KBM-7 (cell line): ENCODE measurements at regions not wholly inside any gene's neighbourhood (a gene's known extent, or its start where the extent isn't known, plus 50 kb on each side); places are given as distances from the start of the nearest gene placed in this dataset.

Experiments used
- DNase-seq: peaks from one replicate; pipeline ENCODE4 v3.0.0-alpha.2; 2015
- in situ Hi-C: fragments of 300-500 bp; cut with MboI; formaldehyde crosslinking; loops from 2 replicates; pipeline ENCODE4 v1.14.3; 2020; ENCODE audit warnings: low sequenced_read_pairs, low pct_unique_long_range_greater_than_20kb, mixed read lengths

GRCh38 chr3:66588340-66588847, 87.6 kb upstream of the LRIG1 start:
- in situ Hi-C loops = no loop called here
- DNase-seq = no peak

- in situ Hi-C loops = no loop called here
- DNase-seq = no peak
These were observed 91.4 kb upstream of the LRIG1 start for GRCh38 chr3:66592016-66592761.

- DNase-seq = no peak
- in situ Hi-C loops = no loop called here
These were observed 92.3 kb upstream of the LRIG1 start for GRCh38 chr3:66592927-66593625.

- in situ Hi-C loops = no loop called here
- no peak for DNase-seq
These were observed 93.2 kb upstream of the LRIG1 start for GRCh38 chr3:66593978-66594377.

GRCh38 chr3:66597308-66597863, 96.6 kb upstream of the LRIG1 start:
- in situ Hi-C loops = no loop called here

GRCh38 chr3:66598168-66598567, 97.3 kb upstream of the LRIG1 start:
- no peak for DNase-seq
- in situ Hi-C loops = no loop called here

More at GRCh38 chr3:66597308-66597863, 96.6 kb upstream of the LRIG1 start:
- no peak for DNase-seq

- no peak for DNase-seq
- in situ Hi-C loops = no loop called here
These were observed 101.4 kb upstream of the LRIG1 start for GRCh38 chr3:66602237-66602636.

- in situ Hi-C loops = no loop called here
- no peak for DNase-seq
These were observed 101.9 kb upstream of the LRIG1 start for GRCh38 chr3:66602691-66603090.

- peak; percentile 4 for DNase-seq
- in situ Hi-C loops = no loop called here
These were observed 102.4 kb upstream of the LRIG1 start for GRCh38 chr3:66603151-66603611.

GRCh38 chr3:66604481-66604880, 103.7 kb upstream of the LRIG1 start:
- DNase-seq = no peak
- in situ Hi-C loops = no loop called here

- in situ Hi-C loops = no loop called here
- DNase-seq = no peak
These were observed 105.3 kb upstream of the LRIG1 start for GRCh38 chr3:66606126-66606525.

GRCh38 chr3:66606868-66607267, 106.0 kb upstream of the LRIG1 start:
- no peak for DNase-seq
- in situ Hi-C loops = no loop called here

- no peak for DNase-seq
- in situ Hi-C loops = no loop called here
These were observed 109.1 kb upstream of the LRIG1 start for GRCh38 chr3:66609660-66610561.

- no peak for DNase-seq
- in situ Hi-C loops = no loop called here
These were observed 109.7 kb upstream of the LRIG1 start for GRCh38 chr3:66610562-66610909.

GRCh38 chr3:66615643-66616301, 115.0 kb upstream of the LRIG1 start:
- no peak for DNase-seq
- in situ Hi-C loops = no loop called here

- no peak for DNase-seq
- in situ Hi-C loops = no loop called here
These were observed 116.5 kb upstream of the LRIG1 start for GRCh38 chr3:66617351-66617750.

GRCh38 chr3:66618066-66618465, 117.2 kb upstream of the LRIG1 start:
- in situ Hi-C loops = no loop called here

GRCh38 chr3:66620296-66620695, 119.5 kb upstream of the LRIG1 start:
- DNase-seq = no peak
- in situ Hi-C loops = no loop called here

More at GRCh38 chr3:66618066-66618465, 117.2 kb upstream of the LRIG1 start:
- no peak for DNase-seq
